D721Med (cell line): ENCODE measurements at regions not wholly inside any gene's neighbourhood (a gene's known extent, or its start where the extent isn't known, plus 50 kb on each side); places are given as distances from the start of the nearest gene placed in this dataset.

Source experiments
- DNase-seq: peaks from one replicate; pipeline ENCODE4 v3.0.0; 2011; ENCODE audit warnings: low spot score; ENCODE audit not compliant: insufficient read length
- FAIRE-seq: peaks from 2 replicates; lab custom pipeline; 2011; peaks lifted over from hg19 to GRCh38; lab: Jason Lieb, UNC
- TF ChIP-seq, protein P1 (sequence below): IDR thresholded peaks from 2 replicates; pipeline ENCODE4 v1.5.1; 2012; ENCODE audit warnings: mild to moderate bottlenecking, control low read depth; ENCODE audit not compliant: insufficient read depth; ENCODE audit errors: missing control alignments

DNA sequence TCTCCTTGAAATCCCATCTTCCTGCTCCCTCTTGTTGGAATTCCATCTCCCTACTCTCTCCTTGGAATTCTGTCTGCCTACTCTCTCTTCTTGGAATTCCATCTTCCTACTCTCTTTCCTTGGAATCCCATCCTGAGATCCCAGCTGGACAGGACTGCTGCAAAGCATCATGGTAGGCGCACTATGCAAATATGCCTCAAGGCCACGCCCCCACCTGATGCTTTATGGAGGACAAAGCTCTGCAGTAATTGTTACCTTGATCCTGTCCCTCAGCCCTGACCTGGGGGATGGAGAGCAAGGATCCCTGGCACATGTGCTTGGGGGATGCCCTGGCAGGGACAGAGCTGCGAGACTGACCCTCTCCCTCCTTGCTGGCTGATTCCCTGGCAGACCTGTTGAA is 185.6 kb downstream of the TBX5 start:
- DNase-seq (no peak), FAIRE-seq (no peak)
- TF ChIP-seq, protein P1, sequence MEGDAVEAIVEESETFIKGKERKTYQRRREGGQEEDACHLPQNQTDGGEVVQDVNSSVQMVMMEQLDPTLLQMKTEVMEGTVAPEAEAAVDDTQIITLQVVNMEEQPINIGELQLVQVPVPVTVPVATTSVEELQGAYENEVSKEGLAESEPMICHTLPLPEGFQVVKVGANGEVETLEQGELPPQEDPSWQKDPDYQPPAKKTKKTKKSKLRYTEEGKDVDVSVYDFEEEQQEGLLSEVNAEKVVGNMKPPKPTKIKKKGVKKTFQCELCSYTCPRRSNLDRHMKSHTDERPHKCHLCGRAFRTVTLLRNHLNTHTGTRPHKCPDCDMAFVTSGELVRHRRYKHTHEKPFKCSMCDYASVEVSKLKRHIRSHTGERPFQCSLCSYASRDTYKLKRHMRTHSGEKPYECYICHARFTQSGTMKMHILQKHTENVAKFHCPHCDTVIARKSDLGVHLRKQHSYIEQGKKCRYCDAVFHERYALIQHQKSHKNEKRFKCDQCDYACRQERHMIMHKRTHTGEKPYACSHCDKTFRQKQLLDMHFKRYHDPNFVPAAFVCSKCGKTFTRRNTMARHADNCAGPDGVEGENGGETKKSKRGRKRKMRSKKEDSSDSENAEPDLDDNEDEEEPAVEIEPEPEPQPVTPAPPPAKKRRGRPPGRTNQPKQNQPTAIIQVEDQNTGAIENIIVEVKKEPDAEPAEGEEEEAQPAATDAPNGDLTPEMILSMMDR, result no peak

GRCh38 chr12:114218136-114218535 is 187.8 kb downstream of the TBX5 start:
- TF ChIP-seq, protein P1, result no peak
- FAIRE-seq (no peak), DNase-seq (no peak)

DNA sequence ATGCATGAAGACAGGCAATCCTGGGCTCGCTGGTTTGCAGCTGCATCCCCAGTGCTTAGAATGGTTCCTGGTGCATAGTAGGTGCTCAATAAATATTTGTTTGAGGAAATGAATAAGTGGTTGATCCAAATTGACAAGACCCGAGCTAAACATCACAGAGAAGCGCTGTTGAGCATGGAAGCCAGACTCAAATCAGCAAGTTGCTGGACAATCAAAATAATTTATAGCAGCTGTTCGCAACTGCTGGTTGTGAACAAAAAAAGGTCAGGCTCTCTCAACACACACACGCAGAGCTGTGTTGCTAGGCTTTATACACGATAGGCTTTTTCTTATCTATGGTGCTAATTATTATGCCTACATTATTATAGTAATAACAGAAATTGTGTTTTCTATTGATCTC is 190.2 kb downstream of the TBX5 start:
- DNase-seq, result no peak
- FAIRE-seq, result no peak
- TF ChIP-seq, protein P1, result no peak

DNA sequence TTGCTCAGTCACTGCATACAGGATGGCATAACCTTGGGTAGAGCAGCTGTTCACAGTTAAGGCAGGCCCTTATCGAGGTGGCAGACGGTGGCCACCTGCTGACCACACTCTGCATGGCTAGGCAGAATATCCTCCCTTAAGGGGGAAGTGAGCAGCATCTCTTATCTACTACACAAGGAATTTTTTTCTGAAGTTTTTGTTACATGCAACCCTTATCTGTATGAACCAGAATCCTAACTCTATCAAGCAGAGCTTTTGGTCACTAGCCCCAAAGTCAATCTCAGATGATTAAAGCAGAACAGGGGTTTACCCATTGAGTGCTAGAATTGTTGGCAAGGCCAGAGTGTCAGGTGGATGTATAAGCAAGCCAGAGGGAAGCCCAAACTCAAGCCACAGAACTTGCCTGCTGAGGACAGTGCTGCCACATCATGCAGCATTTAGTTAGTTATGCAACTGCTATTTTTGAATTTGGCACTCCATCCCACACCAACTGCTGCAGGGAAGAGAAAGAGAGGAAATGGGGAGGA is 192.8 kb downstream of the TBX5 start:
- FAIRE-seq (no peak), DNase-seq (no peak)

DNA sequence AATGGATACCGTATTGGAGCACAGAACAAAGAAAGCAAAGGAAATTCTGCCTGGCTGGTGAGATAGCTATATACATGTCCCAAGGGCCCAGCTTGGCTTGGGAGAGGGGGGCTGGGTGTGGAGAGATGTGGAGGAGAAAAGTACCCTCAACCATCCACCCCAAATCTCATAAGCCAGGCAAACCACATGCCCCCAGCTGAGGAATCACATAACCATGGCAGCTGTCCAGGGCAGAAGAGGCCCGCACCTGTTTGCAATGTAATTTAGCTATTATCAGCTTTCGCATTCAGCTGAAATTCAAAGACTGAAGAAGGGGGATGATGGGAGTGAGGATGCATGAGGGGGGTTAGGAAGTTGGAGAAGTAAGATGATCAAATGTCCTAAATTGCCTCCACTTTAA is 196.1 kb downstream of the TBX5 start:
- no peak for DNase-seq
- TF ChIP-seq, protein P1, result no peak
- no peak for FAIRE-seq

More for the DNA sequence above, 192.8 kb downstream of the TBX5 start:
- TF ChIP-seq, protein P1, result no peak

DNA sequence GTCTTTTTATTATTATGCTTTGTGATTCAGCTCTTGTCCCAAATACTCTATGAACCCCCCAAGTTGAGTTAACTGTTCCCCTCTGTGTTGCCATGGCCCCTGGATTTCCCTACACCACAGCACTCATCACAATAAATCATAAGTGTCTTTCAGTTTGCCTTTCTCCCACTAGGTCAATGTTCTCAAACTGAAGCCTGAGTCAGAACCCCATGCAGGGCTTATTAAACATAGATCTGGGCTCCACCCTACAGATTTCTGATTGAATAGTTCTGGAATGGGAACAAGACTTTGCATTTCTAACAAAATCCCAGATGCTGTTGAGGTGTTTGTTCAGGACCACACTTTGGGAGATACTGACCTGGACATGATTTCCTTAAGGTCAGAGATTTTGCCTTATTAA is 199.4 kb downstream of the TBX5 start:
- TF ChIP-seq, protein P1, result no peak
- DNase-seq (no peak), FAIRE-seq (no peak)

- FAIRE-seq (no peak), DNase-seq (no peak)
- TF ChIP-seq, protein P1, result no peak
Observed at GRCh38 chr12:114201794-114202193, 204.2 kb downstream of the TBX5 start.
